ENCODE measurements at regions not wholly inside any gene's neighbourhood (a gene's known extent, or its start where the extent isn't known, plus 50 kb on each side); places are given as distances from the start of the nearest gene placed in this dataset.

DNA sequence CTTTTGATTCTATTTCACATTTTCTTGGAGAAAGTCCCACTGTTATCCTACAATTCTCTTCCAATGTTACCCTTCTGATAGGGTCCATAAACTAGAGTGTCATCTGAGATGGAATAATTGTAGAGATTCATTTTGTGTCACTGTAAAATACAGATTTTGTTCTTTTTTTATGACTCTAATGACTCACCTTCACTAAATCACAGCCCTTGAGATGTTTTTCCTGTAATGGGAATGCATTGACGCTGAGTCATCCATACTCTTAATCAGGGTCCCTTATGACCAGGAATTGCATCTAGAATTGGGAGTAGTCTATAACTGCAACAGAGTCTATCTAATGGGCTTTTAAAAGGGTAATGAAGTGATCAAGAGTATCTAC lies 315.5 kb downstream of the TGFB2 start:
- H3K9me3 ChIP-seq (ENCODE audit: control insufficient read depth, insufficient read depth, low read length) = no peaks in the 10 kb centered on the region
- no peaks in the 10 kb centered on the region for H3K36me3 ChIP-seq (ENCODE audit: control insufficient read depth, insufficient read depth, low read length)
- no peaks in the 10 kb centered on the region for H3K27me3 ChIP-seq (ENCODE audit: control insufficient read depth, insufficient read depth, low read length)
- H3K4me1 ChIP-seq (ENCODE audit: control insufficient read depth, insufficient read depth, low read length) = peaks cover 3% of the 10 kb centered on the region; the same call in 1 of the 2 replicates
- no peak overlapping the region for H3K4me3 ChIP-seq (ENCODE audit: low read depth, low read length)
- H3K27ac ChIP-seq (ENCODE audit: low read depth, low read length) = no peak overlapping the region
- H3K9ac ChIP-seq (ENCODE audit: low read depth, low read length) = no peak overlapping the region

DNA sequence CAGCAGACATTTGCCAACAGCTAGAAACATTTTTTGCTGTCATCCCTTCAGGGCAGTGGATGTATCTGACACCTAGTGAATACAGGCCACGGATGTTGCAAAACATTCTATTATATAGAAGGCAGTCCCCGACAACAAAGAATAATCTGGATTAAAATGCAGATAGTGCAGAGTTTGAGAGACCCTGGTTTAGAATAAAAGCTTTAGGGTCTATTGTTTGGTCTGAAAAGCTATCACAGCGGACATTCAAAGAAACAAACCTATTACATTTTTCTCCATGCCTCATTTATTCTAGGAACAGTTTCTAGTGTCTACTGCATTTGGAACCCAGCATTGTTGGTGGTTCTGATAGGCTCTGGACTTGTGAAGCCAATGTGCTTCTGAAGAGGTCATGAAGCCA lies 316.3 kb downstream of the TGFB2 start:
- Histone ChIP-seq H3K4me1 (ENCODE audit: control insufficient read depth, insufficient read depth, low read length) (peaks cover 3% of the 10 kb centered on the region; the same call in 1 of the 2 replicates), H3K9ac (ENCODE audit: low read depth, low read length) (no peak overlapping the region), H3K9me3 (ENCODE audit: control insufficient read depth, insufficient read depth, low read length) (no peaks in the 10 kb centered on the region), H3K36me3 (ENCODE audit: control insufficient read depth, insufficient read depth, low read length) (no peaks in the 10 kb centered on the region), H3K27ac (ENCODE audit: low read depth, low read length) (no peak overlapping the region), H3K4me3 (ENCODE audit: low read depth, low read length) (no peak overlapping the region), H3K27me3 (ENCODE audit: control insufficient read depth, insufficient read depth, low read length) (no peaks in the 10 kb centered on the region)

DNA sequence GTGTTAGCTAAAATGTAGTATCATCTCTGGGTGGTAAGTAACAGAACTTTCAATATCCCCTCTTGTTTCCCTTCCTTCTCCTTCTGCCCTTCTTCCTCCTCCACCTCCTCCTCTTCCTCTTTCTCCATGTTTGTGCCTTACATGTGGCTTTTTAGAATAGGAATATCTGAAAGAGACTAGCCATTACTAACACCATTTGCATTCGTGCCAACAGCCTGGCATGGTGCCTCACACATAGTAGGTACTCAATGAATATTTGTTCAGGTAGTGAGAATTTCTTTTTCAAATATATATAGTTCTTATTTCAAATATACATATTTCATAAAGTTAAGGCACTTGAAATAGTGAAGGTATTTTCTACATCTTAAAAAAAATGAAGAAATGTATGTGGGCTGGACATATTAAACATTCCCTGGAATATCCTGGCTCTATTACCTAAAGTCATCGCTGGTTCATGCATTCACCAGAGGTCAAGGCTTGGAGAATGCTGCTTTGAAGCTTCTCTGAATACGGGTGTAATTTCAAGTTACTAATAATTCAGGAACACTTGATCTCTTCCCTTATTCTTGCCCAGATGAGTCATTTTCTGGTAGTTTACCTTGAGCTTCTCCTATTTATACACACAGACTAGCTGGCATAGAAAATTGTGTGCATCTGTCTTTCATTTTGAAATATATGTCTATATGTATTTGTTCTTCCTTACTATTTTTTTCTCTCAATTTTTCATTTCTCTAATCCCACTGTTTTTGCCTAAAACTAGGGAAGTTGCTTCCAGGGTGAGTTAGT lies 319.4 kb downstream of the TGFB2 start:
- Histone ChIP-seq H3K27ac (ENCODE audit: low read depth, low read length) (no peak overlapping the region), H3K27me3 (ENCODE audit: control insufficient read depth, insufficient read depth, low read length) (no peaks in the 10 kb centered on the region), H3K4me1 (ENCODE audit: control insufficient read depth, insufficient read depth, low read length) (no peaks in the 10 kb centered on the region), H3K9ac (ENCODE audit: low read depth, low read length) (no peak overlapping the region), H3K4me3 (ENCODE audit: low read depth, low read length) (no peak overlapping the region), H3K9me3 (ENCODE audit: control insufficient read depth, insufficient read depth, low read length) (no peaks in the 10 kb centered on the region), H3K36me3 (ENCODE audit: control insufficient read depth, insufficient read depth, low read length) (no peaks in the 10 kb centered on the region)

DNA sequence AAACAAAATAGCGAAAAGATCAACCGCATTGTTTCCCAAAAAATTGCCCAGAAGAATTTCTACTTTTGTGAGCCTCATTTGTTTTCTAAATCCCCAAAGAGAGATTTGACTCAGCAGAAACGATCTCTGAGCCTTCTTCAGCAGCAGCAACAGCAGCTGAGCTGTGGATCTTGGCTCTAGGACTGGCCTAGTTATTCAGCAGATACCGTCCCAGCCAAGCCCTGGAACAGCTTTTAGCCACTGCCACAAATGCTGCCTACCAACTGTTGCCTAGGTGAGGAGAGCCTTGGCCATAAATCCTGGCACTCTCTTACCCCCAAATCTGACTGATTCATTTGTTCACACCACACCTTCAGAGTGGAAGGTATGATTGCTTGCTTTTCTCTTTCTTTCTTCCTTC lies 320.1 kb downstream of the TGFB2 start:
- H3K9ac ChIP-seq (ENCODE audit: low read depth, low read length) = no peak overlapping the region
- H3K36me3 ChIP-seq (ENCODE audit: control insufficient read depth, insufficient read depth, low read length) = no peaks in the 10 kb centered on the region
- H3K4me1 ChIP-seq (ENCODE audit: control insufficient read depth, insufficient read depth, low read length) = no peaks in the 10 kb centered on the region
- H3K4me3 ChIP-seq (ENCODE audit: low read depth, low read length) = no peak overlapping the region
- H3K9me3 ChIP-seq (ENCODE audit: control insufficient read depth, insufficient read depth, low read length) = no peaks in the 10 kb centered on the region
- H3K27ac ChIP-seq (ENCODE audit: low read depth, low read length) = no peak overlapping the region
- H3K27me3 ChIP-seq (ENCODE audit: control insufficient read depth, insufficient read depth, low read length) = no peaks in the 10 kb centered on the region

DNA sequence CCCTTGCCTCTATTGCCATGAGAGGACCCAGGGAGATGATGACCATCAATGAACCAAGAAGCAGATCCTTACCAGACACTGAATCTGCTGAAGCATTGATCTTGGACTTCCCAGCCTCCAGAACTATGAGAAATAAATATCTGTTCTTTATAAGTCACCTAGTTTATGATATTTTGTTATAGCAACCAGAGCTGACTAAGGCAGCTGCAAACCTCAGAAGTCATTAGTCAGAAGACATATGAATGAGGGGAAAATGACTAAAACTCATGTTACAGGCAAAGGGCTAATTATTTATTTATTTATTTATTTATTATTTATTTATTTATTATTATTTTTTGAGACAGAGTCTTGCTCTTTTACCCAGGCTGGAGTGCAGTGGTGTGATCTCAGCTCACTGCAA lies 321.1 kb downstream of the TGFB2 start:
- Histone ChIP-seq H3K27me3 (ENCODE audit: control insufficient read depth, insufficient read depth, low read length) (no peaks in the 10 kb centered on the region), H3K9me3 (ENCODE audit: control insufficient read depth, insufficient read depth, low read length) (no peaks in the 10 kb centered on the region), H3K4me3 (ENCODE audit: low read depth, low read length) (no peak overlapping the region), H3K9ac (ENCODE audit: low read depth, low read length) (no peak overlapping the region), H3K36me3 (ENCODE audit: control insufficient read depth, insufficient read depth, low read length) (no peaks in the 10 kb centered on the region), H3K4me1 (ENCODE audit: control insufficient read depth, insufficient read depth, low read length) (no peaks in the 10 kb centered on the region), H3K27ac (ENCODE audit: low read depth, low read length) (no peak overlapping the region)

DNA sequence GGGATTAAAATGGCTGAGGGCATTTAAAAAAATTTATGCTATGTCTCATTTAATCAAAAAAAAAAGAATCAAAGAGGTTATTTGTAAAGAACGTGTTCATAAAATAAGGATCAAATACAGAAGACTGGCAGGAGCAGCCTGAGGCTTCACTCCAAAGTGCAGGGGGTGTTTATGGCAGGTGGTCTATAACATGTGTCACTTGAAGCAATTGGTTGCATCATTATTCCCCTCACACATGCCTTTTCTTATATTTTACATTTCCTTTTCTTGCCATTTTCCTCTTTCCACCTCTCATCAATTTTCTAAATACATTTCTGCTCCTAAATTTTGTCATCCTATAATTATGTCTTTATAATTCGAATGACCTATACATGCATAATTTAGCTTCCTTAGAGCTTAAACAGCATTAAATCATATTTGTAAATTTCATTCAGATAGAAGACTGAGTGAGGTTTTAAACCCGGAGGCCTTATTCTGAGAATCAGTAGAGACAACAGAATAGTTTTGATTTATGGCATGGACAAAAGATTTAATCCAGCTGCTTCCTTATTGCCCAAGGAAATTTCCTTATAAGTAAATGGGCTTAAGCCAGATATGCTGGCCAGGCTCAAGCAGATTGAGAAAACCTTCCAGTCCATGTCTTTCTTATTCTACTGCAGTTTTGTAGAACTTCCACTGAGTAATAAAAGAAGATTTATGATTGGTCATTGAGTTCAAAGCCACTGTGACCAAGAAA lies 322.8 kb downstream of the TGFB2 start:
- Histone ChIP-seq H3K27ac (ENCODE audit: low read depth, low read length) (no peak overlapping the region), H3K9ac (ENCODE audit: low read depth, low read length) (no peak overlapping the region), H3K4me1 (ENCODE audit: control insufficient read depth, insufficient read depth, low read length) (no peaks in the 10 kb centered on the region), H3K4me3 (ENCODE audit: low read depth, low read length) (no peak overlapping the region), H3K9me3 (ENCODE audit: control insufficient read depth, insufficient read depth, low read length) (no peaks in the 10 kb centered on the region), H3K27me3 (ENCODE audit: control insufficient read depth, insufficient read depth, low read length) (no peaks in the 10 kb centered on the region), H3K36me3 (ENCODE audit: control insufficient read depth, insufficient read depth, low read length) (no peaks in the 10 kb centered on the region)

DNA sequence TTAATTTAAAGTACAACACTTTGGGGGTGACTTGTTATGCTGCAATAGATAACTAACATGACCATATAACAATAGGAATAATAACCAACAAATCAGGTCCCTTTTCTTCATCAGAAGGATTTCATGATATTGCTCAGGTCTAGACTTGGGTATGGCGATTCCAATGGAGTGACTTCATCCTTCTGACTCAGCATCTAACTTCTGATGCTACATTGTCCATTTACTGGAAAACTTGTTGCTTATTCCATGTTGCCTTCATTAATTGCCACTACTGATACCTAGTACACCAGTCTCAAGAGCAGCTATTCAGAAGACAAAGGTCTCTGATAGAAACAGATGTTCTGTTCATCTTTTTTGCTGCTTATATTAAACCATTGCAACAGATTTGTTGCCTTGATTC lies 324.3 kb downstream of the TGFB2 start:
- Histone ChIP-seq H3K36me3 (ENCODE audit: control insufficient read depth, insufficient read depth, low read length) (no peaks in the 10 kb centered on the region), H3K9me3 (ENCODE audit: control insufficient read depth, insufficient read depth, low read length) (no peaks in the 10 kb centered on the region), H3K9ac (ENCODE audit: low read depth, low read length) (no peak overlapping the region), H3K4me3 (ENCODE audit: low read depth, low read length) (no peak overlapping the region), H3K27me3 (ENCODE audit: control insufficient read depth, insufficient read depth, low read length) (no peaks in the 10 kb centered on the region), H3K4me1 (ENCODE audit: control insufficient read depth, insufficient read depth, low read length) (peaks cover 5% of the 10 kb centered on the region), H3K27ac (ENCODE audit: low read depth, low read length) (no peak overlapping the region)

DNA sequence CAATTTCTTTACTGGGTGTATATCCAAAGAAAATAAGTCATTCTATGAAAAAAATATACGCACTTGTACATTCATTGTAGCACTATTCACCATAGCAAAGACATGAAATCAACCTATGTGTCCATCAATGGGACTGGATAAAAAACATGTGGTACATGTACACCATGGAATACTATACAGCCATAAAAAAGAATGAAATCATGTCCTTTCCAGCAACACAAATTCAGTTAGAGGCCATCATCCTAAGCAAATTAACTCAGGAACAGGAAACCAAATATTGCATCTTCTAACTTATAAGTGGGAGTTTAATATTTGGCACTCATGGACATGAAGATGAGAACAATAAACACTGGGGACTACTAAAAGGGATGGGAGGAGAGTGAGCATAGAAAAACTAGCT lies 325.7 kb downstream of the TGFB2 start:
- Histone ChIP-seq H3K4me1 (ENCODE audit: control insufficient read depth, insufficient read depth, low read length) (peaks cover 7% of the 10 kb centered on the region), H3K9me3 (ENCODE audit: control insufficient read depth, insufficient read depth, low read length) (no peaks in the 10 kb centered on the region), H3K9ac (ENCODE audit: low read depth, low read length) (no peak overlapping the region), H3K4me3 (ENCODE audit: low read depth, low read length) (no peak overlapping the region), H3K36me3 (ENCODE audit: control insufficient read depth, insufficient read depth, low read length) (no peaks in the 10 kb centered on the region), H3K27me3 (ENCODE audit: control insufficient read depth, insufficient read depth, low read length) (no peaks in the 10 kb centered on the region), H3K27ac (ENCODE audit: low read depth, low read length) (no peak overlapping the region)

DNA sequence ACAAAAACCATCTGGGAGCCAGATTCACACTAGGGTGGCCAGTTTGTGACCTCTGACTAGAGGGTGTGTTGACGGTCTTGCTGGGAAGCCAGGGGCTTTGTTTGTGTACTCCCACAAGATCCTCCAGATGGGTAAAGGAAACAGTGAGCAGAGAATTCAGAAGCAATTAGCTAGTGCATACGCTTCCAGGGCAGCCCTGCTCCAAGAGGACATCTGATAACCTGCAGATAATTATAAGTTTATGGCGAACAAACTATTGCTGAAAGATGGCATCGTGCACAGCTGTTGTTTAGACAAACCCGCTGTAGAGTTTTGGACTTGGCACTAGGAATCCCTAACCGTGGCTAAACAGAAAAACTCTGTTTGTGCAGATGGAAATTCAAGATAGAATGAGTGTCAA lies 326.4 kb downstream of the TGFB2 start:
- H3K36me3 ChIP-seq (ENCODE audit: control insufficient read depth, insufficient read depth, low read length) = no peaks in the 10 kb centered on the region
- H3K9ac ChIP-seq (ENCODE audit: low read depth, low read length) = no peak overlapping the region
- H3K4me3 ChIP-seq (ENCODE audit: low read depth, low read length) = no peak overlapping the region
- H3K27ac ChIP-seq (ENCODE audit: low read depth, low read length) = no peak overlapping the region
- H3K27me3 ChIP-seq (ENCODE audit: control insufficient read depth, insufficient read depth, low read length) = no peaks in the 10 kb centered on the region
- no peaks in the 10 kb centered on the region for H3K9me3 ChIP-seq (ENCODE audit: control insufficient read depth, insufficient read depth, low read length)
- peaks cover 7% of the 10 kb centered on the region for H3K4me1 ChIP-seq (ENCODE audit: control insufficient read depth, insufficient read depth, low read length)

DNA sequence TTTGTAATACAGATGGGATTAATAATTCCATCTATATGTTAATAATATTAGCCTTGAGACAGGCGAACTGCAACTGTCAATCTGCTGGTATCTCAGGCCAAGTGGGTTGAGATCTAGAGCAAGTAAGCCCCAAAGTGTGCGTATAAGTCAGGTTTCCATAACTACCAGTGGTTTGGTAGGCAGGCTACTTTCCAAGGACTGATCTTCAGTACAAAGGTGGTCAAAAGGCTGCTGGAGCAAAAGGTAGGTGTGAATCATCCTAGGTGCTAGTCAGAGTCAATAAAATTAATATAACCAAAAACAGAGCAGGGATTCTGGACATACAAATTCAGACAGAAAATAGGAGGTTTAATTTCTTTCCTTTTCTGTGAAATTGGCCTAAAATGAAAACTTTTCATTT lies 328.0 kb downstream of the TGFB2 start:
- H3K9me3 ChIP-seq (ENCODE audit: control insufficient read depth, insufficient read depth, low read length) = no peaks in the 10 kb centered on the region
- H3K36me3 ChIP-seq (ENCODE audit: control insufficient read depth, insufficient read depth, low read length) = no peaks in the 10 kb centered on the region
- H3K4me3 ChIP-seq (ENCODE audit: low read depth, low read length) = no peak overlapping the region
- H3K4me1 ChIP-seq (ENCODE audit: control insufficient read depth, insufficient read depth, low read length) = peaks cover 7% of the 10 kb centered on the region
- no peak overlapping the region for H3K9ac ChIP-seq (ENCODE audit: low read depth, low read length)
- no peaks in the 10 kb centered on the region for H3K27me3 ChIP-seq (ENCODE audit: control insufficient read depth, insufficient read depth, low read length)
- H3K27ac ChIP-seq (ENCODE audit: low read depth, low read length) = no peak overlapping the region

DNA sequence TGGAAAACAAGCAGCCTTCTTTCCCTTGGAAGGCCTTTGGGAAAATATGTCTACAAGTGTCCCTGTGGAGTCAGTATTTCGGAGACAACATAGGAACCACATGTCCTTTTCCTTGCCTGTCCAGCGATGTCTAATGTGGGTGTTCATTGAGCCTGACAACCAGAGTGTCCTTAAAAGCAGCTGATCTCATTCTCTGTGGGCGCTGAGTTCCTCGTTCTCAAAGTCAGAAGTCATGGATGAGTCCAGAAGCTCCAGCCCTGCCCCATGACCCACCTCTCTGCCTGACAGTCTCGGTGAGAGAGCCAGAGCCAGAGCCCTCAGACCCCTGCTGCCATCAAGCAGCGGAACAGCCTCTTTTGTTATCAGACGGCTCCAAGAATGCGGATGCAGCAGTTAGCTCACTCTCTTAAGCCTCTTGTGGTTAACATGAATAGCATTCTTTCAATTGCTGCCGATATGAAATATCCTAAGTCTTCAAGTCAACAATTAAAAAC lies 329.2 kb downstream of the TGFB2 start:
- H3K9me3 ChIP-seq (ENCODE audit: control insufficient read depth, insufficient read depth, low read length) = no peaks in the 10 kb centered on the region
- no peaks in the 10 kb centered on the region for H3K36me3 ChIP-seq (ENCODE audit: control insufficient read depth, insufficient read depth, low read length)
- H3K27me3 ChIP-seq (ENCODE audit: control insufficient read depth, insufficient read depth, low read length) = no peaks in the 10 kb centered on the region
- peaks cover 7% of the 10 kb centered on the region for H3K4me1 ChIP-seq (ENCODE audit: control insufficient read depth, insufficient read depth, low read length)
- H3K9ac ChIP-seq (ENCODE audit: low read depth, low read length) = no peak overlapping the region
- H3K27ac ChIP-seq (ENCODE audit: low read depth, low read length) = no peak overlapping the region
- no peak overlapping the region for H3K4me3 ChIP-seq (ENCODE audit: low read depth, low read length)
